ENCODE measurements at regions not wholly inside any gene's neighbourhood (a gene's known extent, or its start where the extent isn't known, plus 50 kb on each side); places are given as distances from the start of the nearest gene placed in this dataset.

DNA sequence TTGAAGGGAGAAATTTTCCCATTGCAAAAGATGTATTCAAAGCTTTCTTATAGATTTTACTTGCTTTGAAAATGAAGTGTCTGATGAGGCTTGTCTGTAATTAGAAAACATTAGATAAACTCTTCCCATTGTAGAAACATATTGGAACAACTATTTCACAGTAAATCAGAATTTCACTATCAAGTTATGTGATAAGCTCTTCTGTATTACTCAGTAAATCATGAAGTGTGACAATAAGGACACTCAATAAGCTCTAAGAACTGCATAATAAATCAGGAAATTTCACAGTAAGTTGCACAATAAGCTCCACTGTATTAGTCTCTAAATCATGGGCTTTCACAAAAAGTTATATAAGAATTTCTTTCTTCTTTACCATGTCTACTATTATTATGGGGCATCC, 1546.6 kb downstream of the SLITRK5 start:
- no peaks in the 10 kb centered on the region for H3K36me3 ChIP-seq (ENCODE audit: control insufficient read depth in 2 of 2, insufficient read depth in 2 of 2, low read length in 1 of 2)
- no peaks in the 10 kb centered on the region for H3K27me3 ChIP-seq (ENCODE audit: control insufficient read depth in 1 of 2, insufficient read depth in 2 of 2, low read length in 2 of 2)
- H3K9me3 ChIP-seq (ENCODE audit: control insufficient read depth in 2 of 2, insufficient read depth in 1 of 2, low read depth in 1 of 2, low read length in 1 of 2): no peaks in the 10 kb centered on the region
- H3K4me3 ChIP-seq (ENCODE audit: low read depth in 1 of 2, low read length in 2 of 2): no peak overlapping the region
- H3K4me1 ChIP-seq (ENCODE audit: control insufficient read depth in 2 of 2, insufficient read depth in 2 of 2, low read length in 1 of 2): no peaks in the 10 kb centered on the region
- no peak overlapping the region for H3K27ac ChIP-seq (ENCODE audit: low read depth in 2 of 2, low read length in 1 of 2)

GRCh38 chr13:89221557-89222158, 1550.5 kb downstream of the SLITRK5 start:
- no peaks in the 10 kb centered on the region for H3K9me3 ChIP-seq (ENCODE audit: control insufficient read depth in 2 of 2, insufficient read depth in 1 of 2, low read depth in 1 of 2, low read length in 1 of 2)
- 69 to 80% methylated on average over 1 of the region's 1 CpG for WGBS, 2 donors
- H3K27me3 ChIP-seq (ENCODE audit: control insufficient read depth in 1 of 2, insufficient read depth in 2 of 2, low read length in 2 of 2): no peaks in the 10 kb centered on the region
- no peaks in the 10 kb centered on the region for H3K36me3 ChIP-seq (ENCODE audit: control insufficient read depth in 2 of 2, insufficient read depth in 2 of 2, low read length in 1 of 2)
- no peak overlapping the region for H3K4me3 ChIP-seq (ENCODE audit: low read depth in 1 of 2, low read length in 2 of 2)
- H3K27ac ChIP-seq (ENCODE audit: low read depth in 2 of 2, low read length in 1 of 2): no peak overlapping the region
- H3K4me1 ChIP-seq (ENCODE audit: control insufficient read depth in 2 of 2, insufficient read depth in 2 of 2, low read length in 1 of 2): no peaks in the 10 kb centered on the region

- Histone ChIP-seq H3K4me3 (ENCODE audit: low read depth in 1 of 2, low read length in 2 of 2) (no peak overlapping the region), H3K27me3 (ENCODE audit: control insufficient read depth in 1 of 2, insufficient read depth in 2 of 2, low read length in 2 of 2) (no peaks in the 10 kb centered on the region), H3K9me3 (ENCODE audit: control insufficient read depth in 2 of 2, insufficient read depth in 1 of 2, low read depth in 1 of 2, low read length in 1 of 2) (no peaks in the 10 kb centered on the region), H3K27ac (ENCODE audit: low read depth in 2 of 2, low read length in 1 of 2) (no peak overlapping the region), H3K36me3 (ENCODE audit: control insufficient read depth in 2 of 2, insufficient read depth in 2 of 2, low read length in 1 of 2) (no peaks in the 10 kb centered on the region), H3K4me1 (ENCODE audit: control insufficient read depth in 2 of 2, insufficient read depth in 2 of 2, low read length in 1 of 2) (no peaks in the 10 kb centered on the region)
- 54 to 55% methylated on average over 4 of the region's 4 CpGs for WGBS, 2 donors
Measured at GRCh38 chr13:89227356-89227755, 1556.2 kb downstream of the SLITRK5 start.

DNA sequence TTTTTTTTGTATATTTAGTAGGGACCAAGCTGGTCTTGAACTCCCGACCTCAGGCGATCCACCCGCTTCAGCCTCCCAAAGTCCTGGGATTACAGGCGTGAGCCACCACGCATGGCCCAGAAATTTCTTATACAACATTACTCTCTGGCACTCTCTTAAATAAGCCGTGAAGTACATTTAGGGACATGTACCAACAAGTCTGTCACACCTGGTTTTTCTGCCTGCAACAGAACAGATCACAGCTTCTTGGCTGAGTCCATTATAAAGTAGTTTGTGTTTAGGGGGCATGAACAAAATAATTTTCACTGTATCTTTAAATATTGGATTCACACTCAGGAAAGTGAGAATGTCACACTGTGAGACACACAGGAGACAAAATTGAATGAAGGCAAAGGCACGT, 1567.3 kb downstream of the SLITRK5 start:
- no peak overlapping the region for H3K4me3 ChIP-seq (ENCODE audit: low read depth in 1 of 2, low read length in 2 of 2)
- no peak overlapping the region for H3K27ac ChIP-seq (ENCODE audit: low read depth in 2 of 2, low read length in 1 of 2)
- H3K9me3 ChIP-seq (ENCODE audit: control insufficient read depth in 2 of 2, insufficient read depth in 1 of 2, low read depth in 1 of 2, low read length in 1 of 2): no peaks in the 10 kb centered on the region
- H3K4me1 ChIP-seq (ENCODE audit: control insufficient read depth in 2 of 2, insufficient read depth in 2 of 2, low read length in 1 of 2): no peaks in the 10 kb centered on the region
- no peaks in the 10 kb centered on the region for H3K36me3 ChIP-seq (ENCODE audit: control insufficient read depth in 2 of 2, insufficient read depth in 2 of 2, low read length in 1 of 2)
- no peaks in the 10 kb centered on the region for H3K27me3 ChIP-seq (ENCODE audit: control insufficient read depth in 1 of 2, insufficient read depth in 2 of 2, low read length in 2 of 2)
- WGBS, 2 donors: 56 to 78% methylated on average over 7 of the region's 7 CpGs

- no peak overlapping the region for H3K27ac ChIP-seq (ENCODE audit: low read depth in 2 of 2, low read length in 1 of 2)
- H3K27me3 ChIP-seq (ENCODE audit: control insufficient read depth in 1 of 2, insufficient read depth in 2 of 2, low read length in 2 of 2): no peaks in the 10 kb centered on the region
- no peaks in the 10 kb centered on the region for H3K9me3 ChIP-seq (ENCODE audit: control insufficient read depth in 2 of 2, insufficient read depth in 1 of 2, low read depth in 1 of 2, low read length in 1 of 2)
- no peak overlapping the region for H3K4me3 ChIP-seq (ENCODE audit: low read depth in 1 of 2, low read length in 2 of 2)
- WGBS, 2 donors: 65 to 77% methylated on average over 1 of the region's 1 CpG
- H3K36me3 ChIP-seq (ENCODE audit: control insufficient read depth in 2 of 2, insufficient read depth in 2 of 2, low read length in 1 of 2): no peaks in the 10 kb centered on the region
- no peaks in the 10 kb centered on the region for H3K4me1 ChIP-seq (ENCODE audit: control insufficient read depth in 2 of 2, insufficient read depth in 2 of 2, low read length in 1 of 2)
Measured at GRCh38 chr13:89239361-89240127, 1568.4 kb downstream of the SLITRK5 start.

- WGBS, 2 donors: 50 to 54% methylated on average over 3 of the region's 3 CpGs
- H3K4me1 ChIP-seq (ENCODE audit: control insufficient read depth in 2 of 2, insufficient read depth in 2 of 2, low read length in 1 of 2): no peaks in the 10 kb centered on the region
Measured at GRCh38 chr13:89255844-89256406, 1584.8 kb downstream of the SLITRK5 start.

DNA sequence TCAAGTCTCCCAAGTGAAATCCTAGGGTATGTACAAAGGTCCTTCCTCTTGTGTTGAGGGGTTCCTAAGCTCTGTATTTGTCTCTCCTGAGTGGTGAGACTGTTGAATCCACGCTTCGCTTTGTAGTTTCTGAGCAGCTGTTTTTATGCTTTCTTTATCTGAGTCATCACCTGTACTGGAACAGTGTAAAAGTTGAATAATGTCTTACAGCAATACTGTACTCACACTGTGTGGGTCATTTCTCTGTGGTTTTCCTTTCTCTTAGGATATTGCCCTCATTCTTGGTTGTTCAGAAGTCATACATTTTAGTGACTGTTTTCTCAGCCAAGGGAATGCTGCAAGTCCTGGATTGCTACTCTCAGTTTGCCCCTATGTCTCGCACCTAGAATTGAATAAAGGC, 1596.6 kb downstream of the SLITRK5 start:
- Histone ChIP-seq H3K36me3 (ENCODE audit: control insufficient read depth in 2 of 2, insufficient read depth in 2 of 2, low read length in 1 of 2) (no peaks in the 10 kb centered on the region), H3K4me1 (ENCODE audit: control insufficient read depth in 2 of 2, insufficient read depth in 2 of 2, low read length in 1 of 2) (no peaks in the 10 kb centered on the region), H3K9me3 (ENCODE audit: control insufficient read depth in 2 of 2, insufficient read depth in 1 of 2, low read depth in 1 of 2, low read length in 1 of 2) (no peaks in the 10 kb centered on the region), H3K4me3 (ENCODE audit: low read depth in 1 of 2, low read length in 2 of 2) (no peak overlapping the region), H3K27ac (ENCODE audit: low read depth in 2 of 2, low read length in 1 of 2) (no peak overlapping the region), H3K27me3 (ENCODE audit: control insufficient read depth in 1 of 2, insufficient read depth in 2 of 2, low read length in 2 of 2) (no peaks in the 10 kb centered on the region)
- 75 to 88% methylated on average over 3 of the region's 3 CpGs for WGBS, 2 donors

More at GRCh38 chr13:89255844-89256406, 1584.8 kb downstream of the SLITRK5 start:
- no peak overlapping the region for H3K27ac ChIP-seq (ENCODE audit: low read depth in 2 of 2, low read length in 1 of 2)
- H3K9me3 ChIP-seq (ENCODE audit: control insufficient read depth in 2 of 2, insufficient read depth in 1 of 2, low read depth in 1 of 2, low read length in 1 of 2): no peaks in the 10 kb centered on the region
- H3K36me3 ChIP-seq (ENCODE audit: control insufficient read depth in 2 of 2, insufficient read depth in 2 of 2, low read length in 1 of 2): no peaks in the 10 kb centered on the region
- H3K4me3 ChIP-seq (ENCODE audit: low read depth in 1 of 2, low read length in 2 of 2): no peak overlapping the region
- H3K27me3 ChIP-seq (ENCODE audit: control insufficient read depth in 1 of 2, insufficient read depth in 2 of 2, low read length in 2 of 2): no peaks in the 10 kb centered on the region

GRCh38 chr13:89269737-89270136, 1598.6 kb downstream of the SLITRK5 start:
- WGBS, 2 donors: 57 to 68% methylated on average over 2 of the region's 2 CpGs
- Histone ChIP-seq H3K27ac (ENCODE audit: low read depth in 2 of 2, low read length in 1 of 2) (no peak overlapping the region), H3K36me3 (ENCODE audit: control insufficient read depth in 2 of 2, insufficient read depth in 2 of 2, low read length in 1 of 2) (no peaks in the 10 kb centered on the region), H3K27me3 (ENCODE audit: control insufficient read depth in 1 of 2, insufficient read depth in 2 of 2, low read length in 2 of 2) (no peaks in the 10 kb centered on the region), H3K4me3 (ENCODE audit: low read depth in 1 of 2, low read length in 2 of 2) (no peak overlapping the region), H3K4me1 (ENCODE audit: control insufficient read depth in 2 of 2, insufficient read depth in 2 of 2, low read length in 1 of 2) (no peaks in the 10 kb centered on the region), H3K9me3 (ENCODE audit: control insufficient read depth in 2 of 2, insufficient read depth in 1 of 2, low read depth in 1 of 2, low read length in 1 of 2) (no peaks in the 10 kb centered on the region)

GRCh38 chr13:89270736-89271135, 1599.6 kb downstream of the SLITRK5 start:
- Histone ChIP-seq H3K4me3 (ENCODE audit: low read depth in 1 of 2, low read length in 2 of 2) (no peak overlapping the region), H3K4me1 (ENCODE audit: control insufficient read depth in 2 of 2, insufficient read depth in 2 of 2, low read length in 1 of 2) (no peaks in the 10 kb centered on the region), H3K27ac (ENCODE audit: low read depth in 2 of 2, low read length in 1 of 2) (no peak overlapping the region), H3K36me3 (ENCODE audit: control insufficient read depth in 2 of 2, insufficient read depth in 2 of 2, low read length in 1 of 2) (no peaks in the 10 kb centered on the region), H3K9me3 (ENCODE audit: control insufficient read depth in 2 of 2, insufficient read depth in 1 of 2, low read depth in 1 of 2, low read length in 1 of 2) (no peaks in the 10 kb centered on the region), H3K27me3 (ENCODE audit: control insufficient read depth in 1 of 2, insufficient read depth in 2 of 2, low read length in 2 of 2) (no peaks in the 10 kb centered on the region)
- WGBS, 2 donors: 56 to 62% methylated on average over 3 of the region's 3 CpGs

- H3K36me3 ChIP-seq (ENCODE audit: control insufficient read depth in 2 of 2, insufficient read depth in 2 of 2, low read length in 1 of 2): no peaks in the 10 kb centered on the region
- H3K27ac ChIP-seq (ENCODE audit: low read depth in 2 of 2, low read length in 1 of 2): no peak overlapping the region
- H3K9me3 ChIP-seq (ENCODE audit: control insufficient read depth in 2 of 2, insufficient read depth in 1 of 2, low read depth in 1 of 2, low read length in 1 of 2): peaks cover 0 to 3% of the 10 kb centered on the region in 2 donors
- no peaks in the 10 kb centered on the region for H3K27me3 ChIP-seq (ENCODE audit: control insufficient read depth in 1 of 2, insufficient read depth in 2 of 2, low read length in 2 of 2)
- H3K4me3 ChIP-seq (ENCODE audit: low read depth in 1 of 2, low read length in 2 of 2): no peak overlapping the region
- 79 to 80% methylated on average over 5 of the region's 5 CpGs for WGBS, 2 donors
- no peaks in the 10 kb centered on the region for H3K4me1 ChIP-seq (ENCODE audit: control insufficient read depth in 2 of 2, insufficient read depth in 2 of 2, low read length in 1 of 2)
Measured at GRCh38 chr13:89279374-89279773, 1608.2 kb downstream of the SLITRK5 start.

All from esophagus (tissue), 2 donors.